ENCODE measurements at regions not wholly inside any gene's neighbourhood (a gene's known extent, or its start where the extent isn't known, plus 50 kb on each side); places are given as distances from the start of the nearest gene placed in this dataset.
A peak's percentile ranks its signal among the peaks of the same experiment; 100 is the strongest.

DNA sequence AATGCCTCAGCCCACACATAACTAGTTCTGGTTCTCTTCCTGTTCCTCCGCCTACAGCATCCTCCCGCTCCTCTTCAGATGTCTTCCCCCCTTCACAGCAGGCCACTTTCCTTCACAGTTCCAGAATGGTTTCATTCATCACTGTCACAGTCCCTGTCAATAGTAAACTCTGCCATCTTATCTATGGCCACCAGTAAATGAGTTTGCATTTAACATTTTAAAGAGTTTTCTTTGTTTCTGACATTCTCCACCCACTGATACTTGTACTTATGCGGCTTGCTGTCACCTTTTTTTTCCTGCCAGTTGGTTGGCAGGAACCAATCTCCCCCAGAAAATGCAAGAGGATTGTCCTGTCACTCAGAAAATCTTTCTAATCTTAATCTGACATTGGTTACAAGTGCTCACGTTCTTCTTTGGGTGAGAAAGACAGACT is 114.1 kb downstream of the GLUD2 start (continued):
- TF ChIP-seq TAL1 (IDR thresholded peaks at IDR 0.05) (peak; percentile 77), GTF2E2 (tag; IDR thresholded peaks at IDR 0.05) (0 out of 2 replicates have a peak, but pooled peaks have one; percentile 58), SMARCC2 (IDR thresholded peaks at IDR 0.05; ENCODE audit: low read depth) (peak; percentile 45; the same call in 1 of the 2 replicates), CBFA2T2 (conservative IDR thresholded peaks at IDR 0.05) (peak; percentile 85), ZNF780A (CRISPR knock-in tag; IDR thresholded peaks at IDR 0.05) (no peak), TEAD4 (IDR thresholded peaks at IDR 0.05; ENCODE audit: low read length) (peak; percentile 88), TEAD4 (CRISPR knock-in tag; IDR thresholded peaks at IDR 0.05; ENCODE audit: borderline replicate concordance) (no peak), ZNF766 (CRISPR knock-in tag; conservative IDR thresholded peaks at IDR 0.05) (0 out of 2 replicates have a peak, but pooled peaks have one; percentile 20), ATF1 (CRISPR knock-in tag; IDR thresholded peaks at IDR 0.05) (no peak), ATF1 (tag; IDR thresholded peaks at IDR 0.05) (no peak), CHD2 (IDR thresholded peaks at IDR 0.05; ENCODE audit: low read depth, low read length) (no peak), RBM25 (IDR thresholded peaks at IDR 0.05; ENCODE audit: low read depth, low read length, severe bottlenecking) (no peak), NFE2 (IDR thresholded peaks at IDR 0.05; ENCODE audit: low read depth) (peak; percentile 85), CBX3 (IDR thresholded peaks at IDR 0.05; ENCODE audit: borderline replicate concordance in 1 of 2, low read length in 2 of 2) (no peak), CAMTA2 (CRISPR knock-in tag; conservative IDR thresholded peaks at IDR 0.05) (no peak), GABPB2 (CRISPR knock-in tag; conservative IDR thresholded peaks at IDR 0.05) (no peak), MECOM (CRISPR knock-in tag; IDR thresholded peaks at IDR 0.05) (peak; percentile 100)
- TF ChIP-seq, protein P1, sequence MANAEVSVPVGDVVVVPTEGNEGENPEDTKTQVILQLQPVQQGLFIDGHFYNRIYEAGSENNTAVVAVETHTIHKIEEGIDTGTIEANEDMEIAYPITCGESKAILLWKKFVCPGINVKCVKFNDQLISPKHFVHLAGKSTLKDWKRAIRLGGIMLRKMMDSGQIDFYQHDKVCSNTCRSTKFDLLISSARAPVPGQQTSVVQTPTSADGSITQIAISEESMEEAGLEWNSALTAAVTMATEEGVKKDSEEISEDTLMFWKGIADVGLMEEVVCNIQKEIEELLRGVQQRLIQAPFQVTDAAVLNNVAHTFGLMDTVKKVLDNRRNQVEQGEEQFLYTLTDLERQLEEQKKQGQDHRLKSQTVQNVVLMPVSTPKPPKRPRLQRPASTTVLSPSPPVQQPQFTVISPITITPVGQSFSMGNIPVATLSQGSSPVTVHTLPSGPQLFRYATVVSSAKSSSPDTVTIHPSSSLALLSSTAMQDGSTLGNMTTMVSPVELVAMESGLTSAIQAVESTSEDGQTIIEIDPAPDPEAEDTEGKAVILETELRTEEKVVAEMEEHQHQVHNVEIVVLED (CRISPR knock-in tag; IDR thresholded peaks at IDR 0.05) = no peak
- TF ChIP-seq, protein P2, sequence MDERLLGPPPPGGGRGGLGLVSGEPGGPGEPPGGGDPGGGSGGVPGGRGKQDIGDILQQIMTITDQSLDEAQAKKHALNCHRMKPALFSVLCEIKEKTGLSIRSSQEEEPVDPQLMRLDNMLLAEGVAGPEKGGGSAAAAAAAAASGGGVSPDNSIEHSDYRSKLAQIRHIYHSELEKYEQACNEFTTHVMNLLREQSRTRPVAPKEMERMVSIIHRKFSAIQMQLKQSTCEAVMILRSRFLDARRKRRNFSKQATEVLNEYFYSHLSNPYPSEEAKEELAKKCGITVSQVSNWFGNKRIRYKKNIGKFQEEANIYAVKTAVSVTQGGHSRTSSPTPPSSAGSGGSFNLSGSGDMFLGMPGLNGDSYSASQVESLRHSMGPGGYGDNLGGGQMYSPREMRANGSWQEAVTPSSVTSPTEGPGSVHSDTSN (CRISPR knock-in tag; IDR thresholded peaks at IDR 0.05; ENCODE audit: low read depth) = peak; percentile 46
- TF ChIP-seq, protein P2 (tag; conservative IDR thresholded peaks at IDR 0.05; ENCODE audit: low read depth) = peak; percentile 96
- TF ChIP-seq, protein P3, sequence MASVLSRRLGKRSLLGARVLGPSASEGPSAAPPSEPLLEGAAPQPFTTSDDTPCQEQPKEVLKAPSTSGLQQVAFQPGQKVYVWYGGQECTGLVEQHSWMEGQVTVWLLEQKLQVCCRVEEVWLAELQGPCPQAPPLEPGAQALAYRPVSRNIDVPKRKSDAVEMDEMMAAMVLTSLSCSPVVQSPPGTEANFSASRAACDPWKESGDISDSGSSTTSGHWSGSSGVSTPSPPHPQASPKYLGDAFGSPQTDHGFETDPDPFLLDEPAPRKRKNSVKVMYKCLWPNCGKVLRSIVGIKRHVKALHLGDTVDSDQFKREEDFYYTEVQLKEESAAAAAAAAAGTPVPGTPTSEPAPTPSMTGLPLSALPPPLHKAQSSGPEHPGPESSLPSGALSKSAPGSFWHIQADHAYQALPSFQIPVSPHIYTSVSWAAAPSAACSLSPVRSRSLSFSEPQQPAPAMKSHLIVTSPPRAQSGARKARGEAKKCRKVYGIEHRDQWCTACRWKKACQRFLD (CRISPR knock-in tag; IDR thresholded peaks at IDR 0.05) = 0 out of 2 replicates have a peak, but pooled peaks have one; percentile 29
- TF ChIP-seq, protein P4, sequence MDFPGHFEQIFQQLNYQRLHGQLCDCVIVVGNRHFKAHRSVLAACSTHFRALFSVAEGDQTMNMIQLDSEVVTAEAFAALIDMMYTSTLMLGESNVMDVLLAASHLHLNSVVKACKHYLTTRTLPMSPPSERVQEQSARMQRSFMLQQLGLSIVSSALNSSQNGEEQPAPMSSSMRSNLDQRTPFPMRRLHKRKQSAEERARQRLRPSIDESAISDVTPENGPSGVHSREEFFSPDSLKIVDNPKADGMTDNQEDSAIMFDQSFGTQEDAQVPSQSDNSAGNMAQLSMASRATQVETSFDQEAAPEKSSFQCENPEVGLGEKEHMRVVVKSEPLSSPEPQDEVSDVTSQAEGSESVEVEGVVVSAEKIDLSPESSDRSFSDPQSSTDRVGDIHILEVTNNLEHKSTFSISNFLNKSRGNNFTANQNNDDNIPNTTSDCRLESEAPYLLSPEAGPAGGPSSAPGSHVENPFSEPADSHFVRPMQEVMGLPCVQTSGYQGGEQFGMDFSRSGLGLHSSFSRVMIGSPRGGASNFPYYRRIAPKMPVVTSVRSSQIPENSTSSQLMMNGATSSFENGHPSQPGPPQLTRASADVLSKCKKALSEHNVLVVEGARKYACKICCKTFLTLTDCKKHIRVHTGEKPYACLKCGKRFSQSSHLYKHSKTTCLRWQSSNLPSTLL (IDR thresholded peaks at IDR 0.05) = no peak
- TF ChIP-seq, protein P5, sequence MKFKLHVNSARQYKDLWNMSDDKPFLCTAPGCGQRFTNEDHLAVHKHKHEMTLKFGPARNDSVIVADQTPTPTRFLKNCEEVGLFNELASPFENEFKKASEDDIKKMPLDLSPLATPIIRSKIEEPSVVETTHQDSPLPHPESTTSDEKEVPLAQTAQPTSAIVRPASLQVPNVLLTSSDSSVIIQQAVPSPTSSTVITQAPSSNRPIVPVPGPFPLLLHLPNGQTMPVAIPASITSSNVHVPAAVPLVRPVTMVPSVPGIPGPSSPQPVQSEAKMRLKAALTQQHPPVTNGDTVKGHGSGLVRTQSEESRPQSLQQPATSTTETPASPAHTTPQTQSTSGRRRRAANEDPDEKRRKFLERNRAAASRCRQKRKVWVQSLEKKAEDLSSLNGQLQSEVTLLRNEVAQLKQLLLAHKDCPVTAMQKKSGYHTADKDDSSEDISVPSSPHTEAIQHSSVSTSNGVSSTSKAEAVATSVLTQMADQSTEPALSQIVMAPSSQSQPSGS (CRISPR knock-in tag; IDR thresholded peaks at IDR 0.05) = no peak

Measured in K562 (cell line).